ENCODE measurements at regions not wholly inside any gene's neighbourhood (a gene's known extent, or its start where the extent isn't known, plus 50 kb on each side); places are given as distances from the start of the nearest gene placed in this dataset.

DNA sequence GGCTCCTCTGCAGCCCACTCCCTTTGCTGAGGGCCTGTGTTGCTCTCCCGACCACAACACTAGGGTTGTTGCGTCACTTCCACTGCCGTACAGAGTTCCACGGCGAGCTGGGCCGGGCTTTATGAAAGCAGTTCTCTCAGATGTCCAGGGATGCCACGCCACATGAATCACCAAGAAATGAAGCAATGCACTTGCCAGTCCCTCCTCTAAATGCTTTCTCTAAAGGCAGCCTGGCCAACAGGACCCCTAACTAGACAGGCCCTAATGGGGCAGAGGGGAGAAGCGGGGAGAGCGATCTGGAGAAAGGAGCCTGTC, 188.7 kb downstream of the CTTN start:
- no peaks in the 10 kb centered on the region for H3K4me1 Mint-ChIP-seq (ENCODE audit: low read depth)
- TF ChIP-seq, protein P1, sequence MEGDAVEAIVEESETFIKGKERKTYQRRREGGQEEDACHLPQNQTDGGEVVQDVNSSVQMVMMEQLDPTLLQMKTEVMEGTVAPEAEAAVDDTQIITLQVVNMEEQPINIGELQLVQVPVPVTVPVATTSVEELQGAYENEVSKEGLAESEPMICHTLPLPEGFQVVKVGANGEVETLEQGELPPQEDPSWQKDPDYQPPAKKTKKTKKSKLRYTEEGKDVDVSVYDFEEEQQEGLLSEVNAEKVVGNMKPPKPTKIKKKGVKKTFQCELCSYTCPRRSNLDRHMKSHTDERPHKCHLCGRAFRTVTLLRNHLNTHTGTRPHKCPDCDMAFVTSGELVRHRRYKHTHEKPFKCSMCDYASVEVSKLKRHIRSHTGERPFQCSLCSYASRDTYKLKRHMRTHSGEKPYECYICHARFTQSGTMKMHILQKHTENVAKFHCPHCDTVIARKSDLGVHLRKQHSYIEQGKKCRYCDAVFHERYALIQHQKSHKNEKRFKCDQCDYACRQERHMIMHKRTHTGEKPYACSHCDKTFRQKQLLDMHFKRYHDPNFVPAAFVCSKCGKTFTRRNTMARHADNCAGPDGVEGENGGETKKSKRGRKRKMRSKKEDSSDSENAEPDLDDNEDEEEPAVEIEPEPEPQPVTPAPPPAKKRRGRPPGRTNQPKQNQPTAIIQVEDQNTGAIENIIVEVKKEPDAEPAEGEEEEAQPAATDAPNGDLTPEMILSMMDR (IDR thresholded peaks at IDR 0.05; ENCODE audit: unreplicated experiment), result no peak
- no peaks in the 10 kb centered on the region for H3K9me3 Mint-ChIP-seq (ENCODE audit: low read depth)
- DNase-seq (ENCODE audit: low spot score, unreplicated experiment), result no peak
- peak overlapping the region; percentile 79 for H3K27ac Mint-ChIP-seq
- H3K27me3 Mint-ChIP-seq, result no peaks in the 10 kb centered on the region
- H3K4me3 Mint-ChIP-seq (ENCODE audit: low read depth), result no peak overlapping the region
- peaks cover 5% of the 10 kb centered on the region for H3K36me3 Mint-ChIP-seq (ENCODE audit: insufficient read depth)

DNA sequence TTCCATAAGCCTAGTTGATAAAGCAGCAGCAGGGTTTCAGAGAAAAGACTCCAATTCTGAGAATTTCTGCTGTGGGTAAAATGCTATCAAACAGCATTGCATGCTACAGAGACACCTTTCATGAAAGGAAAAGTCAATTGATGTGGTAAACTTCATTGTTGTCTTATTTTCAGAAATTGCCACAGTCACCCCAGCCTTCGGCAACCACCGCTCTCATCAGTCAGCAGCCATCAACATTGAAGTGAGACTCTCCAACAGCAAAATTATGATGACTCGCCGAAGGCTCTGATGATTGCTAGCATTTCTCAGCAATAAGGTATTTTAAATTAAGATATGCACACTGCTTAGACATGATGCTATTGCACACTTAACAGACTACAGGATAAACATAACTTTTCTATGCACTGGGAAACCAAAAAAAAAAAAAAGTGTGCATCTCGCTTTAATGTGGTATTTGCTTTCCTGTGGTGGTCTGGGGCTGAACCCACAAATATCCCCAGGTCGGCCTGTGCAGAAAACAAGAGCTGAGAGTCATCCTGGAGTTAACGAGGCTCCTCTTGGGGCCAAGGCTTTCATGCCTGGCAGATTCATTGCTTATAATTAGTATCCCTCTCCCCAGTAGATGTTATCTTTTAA, 192.1 kb downstream of the CTTN start:
- Mint-ChIP-seq H3K9me3 (ENCODE audit: low read depth) (no peaks in the 10 kb centered on the region), H3K27ac (no peak overlapping the region), H3K27me3 (no peaks in the 10 kb centered on the region), H3K4me1 (ENCODE audit: low read depth) (no peaks in the 10 kb centered on the region), H3K4me3 (ENCODE audit: low read depth) (no peak overlapping the region), H3K36me3 (ENCODE audit: insufficient read depth) (peaks cover 5% of the 10 kb centered on the region)
- TF ChIP-seq, protein P1 (IDR thresholded peaks at IDR 0.05; ENCODE audit: unreplicated experiment), result no peak
- DNase-seq (ENCODE audit: low spot score, unreplicated experiment), result no peak

DNA sequence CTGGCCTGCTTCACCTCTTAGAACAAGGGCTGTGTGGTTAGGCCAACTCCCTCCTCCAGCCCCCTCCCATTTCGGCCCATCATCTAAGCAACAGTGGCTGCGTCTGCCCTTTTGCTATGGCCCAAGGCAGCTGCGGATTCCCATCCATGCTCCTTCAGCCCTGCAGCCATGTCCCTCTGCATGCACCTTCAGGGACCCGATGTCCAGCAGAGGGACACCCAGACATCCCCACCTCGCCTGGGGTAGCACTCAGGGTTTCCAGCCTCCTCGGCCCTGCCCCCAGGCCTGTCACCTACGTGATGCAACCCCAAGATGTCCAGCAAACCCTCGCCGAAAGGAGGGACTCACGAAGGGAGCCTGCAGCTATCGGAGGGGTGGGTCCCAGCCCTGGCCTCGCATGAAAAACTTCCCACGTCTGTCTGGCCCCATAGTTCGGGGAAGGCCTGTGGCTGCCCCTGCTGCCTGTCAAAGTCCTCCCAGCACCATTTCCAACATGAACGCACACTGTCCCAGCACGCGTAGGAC, 194.4 kb downstream of the CTTN start:
- TF ChIP-seq, protein P1 (IDR thresholded peaks at IDR 0.05; ENCODE audit: unreplicated experiment), result no peak
- DNase-seq (ENCODE audit: low spot score, unreplicated experiment), result no peak
- Mint-ChIP-seq H3K4me1 (ENCODE audit: low read depth) (no peaks in the 10 kb centered on the region), H3K36me3 (ENCODE audit: insufficient read depth) (peaks cover 5% of the 10 kb centered on the region), H3K27me3 (no peaks in the 10 kb centered on the region), H3K9me3 (ENCODE audit: low read depth) (no peaks in the 10 kb centered on the region), H3K27ac (no peak overlapping the region), H3K4me3 (ENCODE audit: low read depth) (no peak overlapping the region)

DNA sequence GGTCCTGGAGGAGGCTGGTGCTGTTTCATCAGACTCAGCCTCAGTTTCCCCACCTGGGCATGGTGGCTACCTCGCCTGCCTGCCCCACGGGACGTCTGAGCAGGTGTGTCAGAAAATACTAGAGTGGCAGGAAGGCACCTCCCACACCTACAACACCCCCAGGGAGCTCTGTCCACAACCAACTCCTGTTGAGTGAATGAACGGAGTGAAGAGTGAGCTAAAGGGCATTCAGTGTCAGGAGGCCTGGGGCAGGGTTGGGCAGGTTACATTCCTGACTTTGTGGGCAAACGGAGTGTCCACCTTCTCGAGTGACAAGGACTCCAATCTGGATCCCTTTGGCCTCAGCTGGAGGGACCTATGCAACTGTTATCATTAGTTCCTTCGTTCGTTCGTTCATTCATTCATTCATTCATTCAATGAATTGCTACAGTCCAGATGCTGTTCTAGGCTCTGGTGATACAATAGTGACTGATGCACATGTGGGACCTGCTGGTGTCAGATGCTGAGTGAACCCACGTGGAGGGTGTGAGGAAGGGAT, 195.2 kb downstream of the CTTN start:
- H3K4me1 Mint-ChIP-seq (ENCODE audit: low read depth), result peaks cover 2% of the 10 kb centered on the region
- no peaks in the 10 kb centered on the region for H3K27me3 Mint-ChIP-seq
- no peaks in the 10 kb centered on the region for H3K9me3 Mint-ChIP-seq (ENCODE audit: low read depth)
- no peak for DNase-seq (ENCODE audit: low spot score, unreplicated experiment)
- peaks cover 6% of the 10 kb centered on the region for H3K36me3 Mint-ChIP-seq (ENCODE audit: insufficient read depth)
- H3K27ac Mint-ChIP-seq, result no peak overlapping the region
- no peak overlapping the region for H3K4me3 Mint-ChIP-seq (ENCODE audit: low read depth)
- TF ChIP-seq, protein P1 (IDR thresholded peaks at IDR 0.05; ENCODE audit: unreplicated experiment), result no peak

DNA sequence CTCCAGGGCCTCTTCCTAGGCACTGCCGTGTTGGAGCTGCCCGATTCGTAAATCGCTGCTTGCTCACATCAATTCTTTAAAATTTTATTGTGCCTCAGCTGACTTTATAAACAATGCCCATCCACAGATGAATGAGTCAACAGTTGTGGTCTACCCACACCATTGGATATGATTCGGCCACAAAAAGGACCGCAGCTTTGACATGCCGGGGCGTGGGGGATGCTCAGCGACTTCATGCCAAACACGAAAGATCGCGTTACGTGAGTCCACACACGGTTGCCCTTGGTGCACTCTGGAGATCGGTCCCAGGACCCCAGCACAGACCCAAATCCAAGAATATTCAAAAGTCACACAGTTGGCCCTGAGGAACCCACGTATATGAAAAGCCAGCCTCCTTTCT, 195.7 kb downstream of the CTTN start:
- no peak overlapping the region for H3K27ac Mint-ChIP-seq
- H3K4me3 Mint-ChIP-seq (ENCODE audit: low read depth), result no peak overlapping the region
- TF ChIP-seq, protein P1 (IDR thresholded peaks at IDR 0.05; ENCODE audit: unreplicated experiment), result no peak
- H3K4me1 Mint-ChIP-seq (ENCODE audit: low read depth), result peaks cover 2% of the 10 kb centered on the region
- DNase-seq (ENCODE audit: low spot score, unreplicated experiment), result no peak
- peaks cover 6% of the 10 kb centered on the region for H3K36me3 Mint-ChIP-seq (ENCODE audit: insufficient read depth)
- no peaks in the 10 kb centered on the region for H3K9me3 Mint-ChIP-seq (ENCODE audit: low read depth)
- H3K27me3 Mint-ChIP-seq, result no peaks in the 10 kb centered on the region
